ENCODE measurements at regions not wholly inside any gene's neighbourhood (a gene's known extent, or its start where the extent isn't known, plus 50 kb on each side); places are given as distances from the start of the nearest gene placed in this dataset.
"Not testable (repeated sequence)": the region's sequence is repeated elsewhere in the genome, so short reads cannot be mapped to it uniquely, and the experiment has no call there.

- no peak for DNase-seq (ENCODE audit: low spot score)
These were observed 575.2 kb upstream of the ADGRB3 start for GRCh38 chr6:68059899-68060298.

- DNase-seq (ENCODE audit: low spot score), result no peak
These were observed 575.8 kb upstream of the ADGRB3 start for GRCh38 chr6:68059261-68059660.

GRCh38 chr6:68056596-68056995 is 578.5 kb upstream of the ADGRB3 start:
- not testable (repeated sequence) for DNase-seq (ENCODE audit: low spot score)

- no peak for DNase-seq (ENCODE audit: low spot score)
These were observed 580.3 kb upstream of the ADGRB3 start for GRCh38 chr6:68054756-68055155.

- DNase-seq (ENCODE audit: low spot score), result no peak
These were observed 581.2 kb upstream of the ADGRB3 start for GRCh38 chr6:68053805-68054373.

- no peak for DNase-seq (ENCODE audit: low spot score)
These were observed 582.8 kb upstream of the ADGRB3 start for GRCh38 chr6:68052234-68052633.

- DNase-seq (ENCODE audit: low spot score), result no peak
These were observed 585.5 kb upstream of the ADGRB3 start for GRCh38 chr6:68049562-68049961.

GRCh38 chr6:68046756-68047155 is 588.3 kb upstream of the ADGRB3 start:
- no peak for DNase-seq (ENCODE audit: low spot score)

GRCh38 chr6:68046302-68046701 is 588.8 kb upstream of the ADGRB3 start:
- no peak for DNase-seq (ENCODE audit: low spot score)

- no peak for DNase-seq (ENCODE audit: low spot score)
These were observed 589.9 kb upstream of the ADGRB3 start for GRCh38 chr6:68045193-68045592.

GRCh38 chr6:68044264-68044663 is 590.8 kb upstream of the ADGRB3 start:
- no peak for DNase-seq (ENCODE audit: low spot score)

- DNase-seq (ENCODE audit: low spot score), result no peak
These were observed 592.0 kb upstream of the ADGRB3 start for GRCh38 chr6:68043122-68043398.

GRCh38 chr6:68042339-68043121 is 592.6 kb upstream of the ADGRB3 start:
- no peak for DNase-seq (ENCODE audit: low spot score)

GRCh38 chr6:68040780-68041179 is 594.3 kb upstream of the ADGRB3 start:
- no peak for DNase-seq (ENCODE audit: low spot score)

GRCh38 chr6:68040312-68040778 is 594.7 kb upstream of the ADGRB3 start:
- no peak for DNase-seq (ENCODE audit: low spot score)

GRCh38 chr6:68039641-68040311 is 595.3 kb upstream of the ADGRB3 start:
- no peak for DNase-seq (ENCODE audit: low spot score)

GRCh38 chr6:68038815-68039408 is 596.2 kb upstream of the ADGRB3 start:
- DNase-seq (ENCODE audit: low spot score), result no peak

GRCh38 chr6:68032217-68032616 is 602.9 kb upstream of the ADGRB3 start:
- no peak for DNase-seq (ENCODE audit: low spot score)

- no peak for DNase-seq (ENCODE audit: low spot score)
These were observed 604.0 kb upstream of the ADGRB3 start for GRCh38 chr6:68031054-68031453.

- no peak for DNase-seq (ENCODE audit: low spot score)
These were observed 608.6 kb upstream of the ADGRB3 start for GRCh38 chr6:68026483-68026882.

GRCh38 chr6:68025764-68026163 is 609.3 kb upstream of the ADGRB3 start:
- no peak for DNase-seq (ENCODE audit: low spot score)

- no peak for DNase-seq (ENCODE audit: low spot score)
These were observed 610.4 kb upstream of the ADGRB3 start for GRCh38 chr6:68024570-68025269.

Data from ecto neural progenitor cell (in vitro differentiated cells).